Vagina (tissue), 2 donors: ENCODE measurements at regions not wholly inside any gene's neighbourhood (a gene's known extent, or its start where the extent isn't known, plus 50 kb on each side); places are given as distances from the start of the nearest gene placed in this dataset.

Source experiments
- POLR2A ChIP-seq, 2 donors: fragments of 450-650 bp; IDR thresholded peaks; one replicate each; pipeline ENCODE4 v1.6.1; 2017; ENCODE audit warnings: antibody characterized with exemption in 2 of 2, mild to moderate bottlenecking in 2 of 2, moderate library complexity in 2 of 2
- POLR2AphosphoS5 ChIP-seq, 2 donors: sonication (generic); formaldehyde crosslinking; IDR thresholded peaks; one replicate each; pipeline ENCODE4 v1.9.0; 2017; ENCODE audit warnings: antibody characterized with exemption in 2 of 2, mild to moderate bottlenecking in 2 of 2, low read depth in 1 of 2; ENCODE audit not compliant: insufficient read depth in 1 of 2
- TF ChIP-seq, protein P1 (sequence below), 3 experiments: fragments of 450-650 bp in 2 of 3; fragments of 200-600 bp in 1 of 3; sonication (generic) in 1 of 3; IDR thresholded peaks; one replicate each; pipeline ENCODE4 v1.5.1; 2017 to 2019; ENCODE audit warnings: antibody characterized with exemption in 3 of 3, mild to moderate bottlenecking in 2 of 3, moderate library complexity in 2 of 3

GRCh38 chr21:38980416-38981313 is 174.9 kb downstream of the ETS2 start:
- TF ChIP-seq, protein P1, sequence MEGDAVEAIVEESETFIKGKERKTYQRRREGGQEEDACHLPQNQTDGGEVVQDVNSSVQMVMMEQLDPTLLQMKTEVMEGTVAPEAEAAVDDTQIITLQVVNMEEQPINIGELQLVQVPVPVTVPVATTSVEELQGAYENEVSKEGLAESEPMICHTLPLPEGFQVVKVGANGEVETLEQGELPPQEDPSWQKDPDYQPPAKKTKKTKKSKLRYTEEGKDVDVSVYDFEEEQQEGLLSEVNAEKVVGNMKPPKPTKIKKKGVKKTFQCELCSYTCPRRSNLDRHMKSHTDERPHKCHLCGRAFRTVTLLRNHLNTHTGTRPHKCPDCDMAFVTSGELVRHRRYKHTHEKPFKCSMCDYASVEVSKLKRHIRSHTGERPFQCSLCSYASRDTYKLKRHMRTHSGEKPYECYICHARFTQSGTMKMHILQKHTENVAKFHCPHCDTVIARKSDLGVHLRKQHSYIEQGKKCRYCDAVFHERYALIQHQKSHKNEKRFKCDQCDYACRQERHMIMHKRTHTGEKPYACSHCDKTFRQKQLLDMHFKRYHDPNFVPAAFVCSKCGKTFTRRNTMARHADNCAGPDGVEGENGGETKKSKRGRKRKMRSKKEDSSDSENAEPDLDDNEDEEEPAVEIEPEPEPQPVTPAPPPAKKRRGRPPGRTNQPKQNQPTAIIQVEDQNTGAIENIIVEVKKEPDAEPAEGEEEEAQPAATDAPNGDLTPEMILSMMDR (IDR thresholded peaks at IDR 0.05) = no peak
- TF ChIP-seq POLR2AphosphoS5 (IDR thresholded peaks at IDR 0.05; ENCODE audit: insufficient read depth in 1 of 2, low read depth in 1 of 2) = no peak
- no peak for TF ChIP-seq POLR2A (IDR thresholded peaks at IDR 0.05)
